ENCODE measurements at regions not wholly inside any gene's neighbourhood (a gene's known extent, or its start where the extent isn't known, plus 50 kb on each side); places are given as distances from the start of the nearest gene placed in this dataset.

DNA sequence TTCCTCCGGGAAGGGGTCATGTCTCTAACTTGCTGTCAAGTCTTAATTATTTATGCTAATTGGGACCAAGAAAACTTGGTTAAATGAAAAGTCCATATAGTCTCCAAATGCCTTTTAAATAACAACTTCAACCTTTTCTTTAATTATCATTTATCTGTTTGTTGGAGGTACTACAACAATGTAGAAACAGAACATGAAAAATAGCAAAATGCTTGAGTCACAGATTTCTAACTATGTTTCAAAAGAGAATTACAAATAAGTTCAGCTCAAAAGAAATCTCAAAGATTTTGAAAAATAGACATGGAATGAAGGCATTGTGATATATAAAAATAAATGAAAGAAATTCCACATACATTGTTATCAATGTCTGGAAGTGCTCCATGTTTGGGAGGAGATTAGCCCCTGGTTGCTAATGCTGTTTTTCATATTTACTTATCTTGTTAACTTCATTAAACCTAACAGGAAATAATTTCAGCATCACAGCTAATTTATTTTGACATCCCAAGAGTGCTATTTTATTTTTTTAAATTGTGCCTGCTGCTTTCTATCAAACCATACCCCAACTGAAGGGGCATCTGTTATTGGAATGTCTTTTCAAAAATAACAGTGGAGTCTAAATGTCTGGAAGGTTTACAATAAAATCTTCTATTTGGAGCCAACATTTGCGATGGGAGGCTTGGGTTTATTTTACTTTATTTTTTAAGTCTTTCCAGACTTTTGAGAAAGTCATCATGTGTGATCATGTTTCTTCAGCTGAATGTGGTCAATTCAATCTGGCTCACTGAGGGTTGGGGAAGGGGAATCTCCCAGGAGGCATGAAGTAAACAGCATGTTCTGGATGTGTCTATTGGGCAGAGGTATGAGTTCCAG, 53.1 kb upstream of the ANKRD55 start:
- DNase-seq = no peak

DNA sequence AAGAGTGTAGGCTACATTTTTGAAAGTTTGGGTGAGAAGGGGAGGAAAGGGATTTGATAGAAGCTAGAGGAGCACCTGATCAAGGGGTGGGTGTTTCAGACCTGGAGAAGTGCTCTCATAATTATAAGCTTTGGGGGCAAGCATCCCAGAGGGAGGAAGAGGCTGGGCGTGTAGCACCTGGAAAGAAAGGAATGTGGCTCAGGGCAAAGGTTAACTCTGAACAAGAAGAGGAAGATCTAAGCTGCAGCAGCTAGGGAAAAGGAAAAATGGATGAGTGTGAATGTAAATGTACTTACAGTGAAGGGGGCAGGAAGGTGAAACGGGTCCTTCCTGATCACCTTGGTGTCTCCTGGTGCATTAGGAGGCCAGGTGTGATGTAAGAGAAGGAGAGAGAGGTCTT, 49.8 kb upstream of the ANKRD55 start:
- no peak for DNase-seq
